Small intestine (tissue), 7 donors: ENCODE measurements at regions not wholly inside any gene's neighbourhood (a gene's known extent, or its start where the extent isn't known, plus 50 kb on each side); places are given as distances from the start of the nearest gene placed in this dataset.

ENCODE experiments used
- DNase-seq, 2 donors: peaks; one replicate each; pipeline versions ENCODE4 v3.0.0 to v3.0.0-alpha.2; 2013
- FAIRE-seq: peaks from 2 replicates; lab custom pipeline; 2012; peaks lifted over from hg19 to GRCh38; lab: Jason Lieb, UNC
- H3K27ac ChIP-seq, 3 donors: one replicate each; pipeline ENCODE4 v1.5.1; 2013; ENCODE audit warnings: low read length in 2 of 3, mild to moderate bottlenecking in 2 of 3, control low read depth in 1 of 3, inconsistent platforms in 1 of 3, low read depth in 1 of 3, moderate library complexity in 1 of 3
- H3K27me3 ChIP-seq, 3 donors: one replicate each; pipeline ENCODE4 v1.6.1; 2013; ENCODE audit warnings: low read length in 3 of 3, inconsistent platforms in 1 of 3; ENCODE audit not compliant: control insufficient read depth in 3 of 3, insufficient read depth in 3 of 3
- H3K36me3 ChIP-seq, 3 donors: one replicate each; pipeline ENCODE4 v1.6.1; 2013; ENCODE audit warnings: low read length in 3 of 3, inconsistent platforms in 1 of 3, low read depth in 1 of 3, mild to moderate bottlenecking in 1 of 3, moderate library complexity in 1 of 3; ENCODE audit not compliant: control insufficient read depth in 3 of 3, insufficient read depth in 2 of 3
- H3K4me1 ChIP-seq, 3 donors: one replicate each; pipeline ENCODE4 v1.6.1; 2013; ENCODE audit warnings: low read length in 2 of 3, inconsistent platforms in 1 of 3, low read depth in 1 of 3, mild to moderate bottlenecking in 1 of 3, moderate library complexity in 1 of 3; ENCODE audit not compliant: control insufficient read depth in 3 of 3, insufficient read depth in 2 of 3
- H3K4me3 ChIP-seq, 3 donors: one replicate each; pipeline ENCODE4 v1.5.1; 2013; ENCODE audit warnings: low read length in 3 of 3, control low read depth in 1 of 3, inconsistent platforms in 1 of 3, low read depth in 1 of 3, mild to moderate bottlenecking in 1 of 3, moderate library complexity in 1 of 3
- H3K9me3 ChIP-seq, 2 donors: one replicate each; pipeline ENCODE4 v1.6.1; 2013; ENCODE audit warnings: low read depth in 1 of 2, low read length in 1 of 2; ENCODE audit not compliant: control insufficient read depth in 2 of 2, insufficient read depth in 1 of 2
- WGBS, 3 donors: extraction: QIAGEN DNeasy Blood & Tissue Kit; methylation state at CpG; one replicate each; pipeline ENCODE4 v1.1.7; 2013; 5-methylcytosine and 5-hydroxymethylcytosine counted together
- donor health status: healthy with polysubstance abuse.
- donor health status: control.
- donor health status: control.
- donor health status: Bipolar disorder and iron deficiency.
- donor health status: healthy.

GRCh38 chr10:108064746-108065260 is 900.3 kb upstream of the SORCS1 start:
- DNase-seq (no peak), FAIRE-seq (no peak)
- Histone ChIP-seq H3K4me3 (no peak overlapping the region), H3K4me1 (no peaks in the 10 kb centered on the region), H3K27ac (no peak overlapping the region), H3K36me3 (no peaks in the 10 kb centered on the region), H3K27me3 (no peaks in the 10 kb centered on the region), H3K9me3 (no peaks in the 10 kb centered on the region)

- Histone ChIP-seq H3K9me3 (no peaks in the 10 kb centered on the region), H3K36me3 (no peaks in the 10 kb centered on the region), H3K4me3 (no peak overlapping the region), H3K27ac (no peak overlapping the region), H3K27me3 (no peaks in the 10 kb centered on the region), H3K4me1 (no peaks in the 10 kb centered on the region)
- FAIRE-seq: no peak
- WGBS, 3 donors: 21 to 36% (median 29%) methylated on average over 1 of the region's 1 CpG
- DNase-seq: no peak
Measured at GRCh38 chr10:108060246-108060645, 895.7 kb upstream of the SORCS1 start.

GRCh38 chr10:108055506-108055905 is 891.0 kb upstream of the SORCS1 start:
- WGBS, 3 donors: 10 to 47% (median 27%) methylated on average over 1 of the region's 1 CpG
- Histone ChIP-seq H3K27ac (no peak overlapping the region), H3K4me3 (no peak overlapping the region), H3K27me3 (no peaks in the 10 kb centered on the region), H3K36me3 (no peaks in the 10 kb centered on the region), H3K4me1 (no peaks in the 10 kb centered on the region), H3K9me3 (no peaks in the 10 kb centered on the region)
- FAIRE-seq (no peak), DNase-seq (no peak)

GRCh38 chr10:108052981-108053380 is 888.5 kb upstream of the SORCS1 start:
- Histone ChIP-seq H3K4me3 (no peak overlapping the region), H3K9me3 (no peaks in the 10 kb centered on the region), H3K36me3 (no peaks in the 10 kb centered on the region), H3K4me1 (no peaks in the 10 kb centered on the region), H3K27me3 (no peaks in the 10 kb centered on the region), H3K27ac (no peak overlapping the region)
- FAIRE-seq (no peak), DNase-seq (no peak)
- 44 to 65% (median 50%) methylated on average over 1 of the region's 1 CpG for WGBS, 3 donors

GRCh38 chr10:108051218-108051617 is 886.7 kb upstream of the SORCS1 start:
- FAIRE-seq (no peak), DNase-seq (no peak)
- WGBS, 3 donors: 53 to 78% (median 64%) methylated on average over 2 of the region's 2 CpGs
- Histone ChIP-seq H3K27ac (no peak overlapping the region), H3K27me3 (no peaks in the 10 kb centered on the region), H3K9me3 (no peaks in the 10 kb centered on the region), H3K4me1 (no peaks in the 10 kb centered on the region), H3K4me3 (no peak overlapping the region), H3K36me3 (no peaks in the 10 kb centered on the region)

GRCh38 chr10:108050626-108051025 is 886.1 kb upstream of the SORCS1 start:
- no peaks in the 10 kb centered on the region for H3K27me3 ChIP-seq
- H3K4me1 ChIP-seq: no peaks in the 10 kb centered on the region
- H3K4me3 ChIP-seq: no peak overlapping the region
- WGBS, 3 donors: 40 to 84% (median 53%) methylated on average over 1 of the region's 1 CpG
- H3K27ac ChIP-seq: no peak overlapping the region
- DNase-seq (no peak), FAIRE-seq (no peak)
- H3K36me3 ChIP-seq: no peaks in the 10 kb centered on the region
- H3K9me3 ChIP-seq: no peaks in the 10 kb centered on the region

- Histone ChIP-seq H3K9me3 (no peaks in the 10 kb centered on the region), H3K4me1 (no peaks in the 10 kb centered on the region), H3K36me3 (no peaks in the 10 kb centered on the region), H3K27ac (no peak overlapping the region), H3K27me3 (no peaks in the 10 kb centered on the region), H3K4me3 (no peak overlapping the region)
- WGBS, 3 donors: 96 to 100% (median 97%) methylated on average over 1 of the region's 1 CpG
- FAIRE-seq (no peak), DNase-seq (no peak)
Measured at GRCh38 chr10:108049668-108050067, 885.2 kb upstream of the SORCS1 start.

GRCh38 chr10:108048898-108049297 is 884.4 kb upstream of the SORCS1 start:
- WGBS, 3 donors: 89 to 94% (median 90%) methylated on average over 2 of the region's 2 CpGs
- Histone ChIP-seq H3K4me1 (no peaks in the 10 kb centered on the region), H3K27me3 (no peaks in the 10 kb centered on the region), H3K4me3 (no peak overlapping the region), H3K9me3 (no peaks in the 10 kb centered on the region), H3K27ac (no peak overlapping the region), H3K36me3 (no peaks in the 10 kb centered on the region)
- DNase-seq: no peak
- no peak for FAIRE-seq

- H3K4me1 ChIP-seq: no peaks in the 10 kb centered on the region
- DNase-seq (no peak), FAIRE-seq (no peak)
- no peaks in the 10 kb centered on the region for H3K27me3 ChIP-seq
- H3K4me3 ChIP-seq: no peak overlapping the region
- H3K9me3 ChIP-seq: no peaks in the 10 kb centered on the region
- no peak overlapping the region for H3K27ac ChIP-seq
- 76 to 85% (median 80%) methylated on average over 8 of the region's 8 CpGs for WGBS, 3 donors
- no peaks in the 10 kb centered on the region for H3K36me3 ChIP-seq
Measured at GRCh38 chr10:108039821-108040584, 875.5 kb upstream of the SORCS1 start.
